Keratinocyte (primary cell): ENCODE measurements at regions not wholly inside any gene's neighbourhood (a gene's known extent, or its start where the extent isn't known, plus 50 kb on each side); places are given as distances from the start of the nearest gene placed in this dataset.

Experiments used
- EZH2 ChIP-seq: IDR thresholded peaks from one replicate; pipeline ENCODE4 v1.6.1; 2012; ENCODE audit warnings: inconsistent platforms, mild to moderate bottlenecking, low read length, moderate library complexity
- TF ChIP-seq, protein P1 (sequence below), 3 experiments: IDR thresholded peaks in 1 of 3; conservative IDR thresholded peaks in 1 of 3; optimal IDR thresholded peaks in 1 of 3; 2 replicates in 2 of 3; 3 replicates in 1 of 3; pipeline versions ENCODE3 to v1.5.1; 2011; ENCODE audit warnings: low read length in 3 of 3, mild to moderate bottlenecking in 3 of 3, moderate library complexity in 2 of 3, control low read depth in 1 of 3, inconsistent platforms in 1 of 3; ENCODE audit not compliant: insufficient read depth in 2 of 3; ENCODE audit errors: extremely low read depth in 1 of 3

DNA sequence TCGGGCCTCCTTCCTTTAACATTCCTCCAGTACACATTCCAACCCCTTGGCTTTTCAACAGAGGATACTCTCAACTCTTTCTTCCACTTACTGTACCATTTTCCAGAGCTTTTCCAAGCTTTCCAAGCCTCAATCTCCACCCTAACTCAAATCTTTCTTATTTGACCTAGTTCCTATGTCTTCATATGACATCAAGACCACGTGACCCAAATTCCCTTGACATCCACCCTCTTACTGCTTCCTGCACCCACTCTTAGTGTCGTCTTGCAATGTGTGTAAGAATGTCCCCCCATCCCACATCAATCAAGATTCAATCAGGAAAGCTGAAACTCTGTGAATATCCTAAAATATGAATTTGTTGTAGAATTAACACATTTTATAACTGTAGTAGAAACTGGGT is 155.0 kb downstream of the OMA1 start:
- no peak for TF ChIP-seq EZH2
- TF ChIP-seq, protein P1, sequence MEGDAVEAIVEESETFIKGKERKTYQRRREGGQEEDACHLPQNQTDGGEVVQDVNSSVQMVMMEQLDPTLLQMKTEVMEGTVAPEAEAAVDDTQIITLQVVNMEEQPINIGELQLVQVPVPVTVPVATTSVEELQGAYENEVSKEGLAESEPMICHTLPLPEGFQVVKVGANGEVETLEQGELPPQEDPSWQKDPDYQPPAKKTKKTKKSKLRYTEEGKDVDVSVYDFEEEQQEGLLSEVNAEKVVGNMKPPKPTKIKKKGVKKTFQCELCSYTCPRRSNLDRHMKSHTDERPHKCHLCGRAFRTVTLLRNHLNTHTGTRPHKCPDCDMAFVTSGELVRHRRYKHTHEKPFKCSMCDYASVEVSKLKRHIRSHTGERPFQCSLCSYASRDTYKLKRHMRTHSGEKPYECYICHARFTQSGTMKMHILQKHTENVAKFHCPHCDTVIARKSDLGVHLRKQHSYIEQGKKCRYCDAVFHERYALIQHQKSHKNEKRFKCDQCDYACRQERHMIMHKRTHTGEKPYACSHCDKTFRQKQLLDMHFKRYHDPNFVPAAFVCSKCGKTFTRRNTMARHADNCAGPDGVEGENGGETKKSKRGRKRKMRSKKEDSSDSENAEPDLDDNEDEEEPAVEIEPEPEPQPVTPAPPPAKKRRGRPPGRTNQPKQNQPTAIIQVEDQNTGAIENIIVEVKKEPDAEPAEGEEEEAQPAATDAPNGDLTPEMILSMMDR (optimal IDR thresholded peaks at IDR 0.05 in 1 of 3, IDR thresholded peaks at IDR 0.05 in 1 of 3, conservative IDR thresholded peaks at IDR 0.05 in 1 of 3; ENCODE audit: extremely low read depth in 1 of 3, insufficient read depth in 2 of 3, low read length in 3 of 3) = no peak
